Activated CD8-positive, alpha-beta memory T cell treated with anti-CD3 and anti-CD28 coated beads, Interleukin-2, amount 50 U/mL, for 48 hours (primary cell): ENCODE measurements at regions not wholly inside any gene's neighbourhood (a gene's known extent, or its start where the extent isn't known, plus 50 kb on each side); places are given as distances from the start of the nearest gene placed in this dataset.

Experiments
- DNase-seq: peaks from one replicate; pipeline ENCODE4 v3.0.0-alpha.2; 2020

DNA sequence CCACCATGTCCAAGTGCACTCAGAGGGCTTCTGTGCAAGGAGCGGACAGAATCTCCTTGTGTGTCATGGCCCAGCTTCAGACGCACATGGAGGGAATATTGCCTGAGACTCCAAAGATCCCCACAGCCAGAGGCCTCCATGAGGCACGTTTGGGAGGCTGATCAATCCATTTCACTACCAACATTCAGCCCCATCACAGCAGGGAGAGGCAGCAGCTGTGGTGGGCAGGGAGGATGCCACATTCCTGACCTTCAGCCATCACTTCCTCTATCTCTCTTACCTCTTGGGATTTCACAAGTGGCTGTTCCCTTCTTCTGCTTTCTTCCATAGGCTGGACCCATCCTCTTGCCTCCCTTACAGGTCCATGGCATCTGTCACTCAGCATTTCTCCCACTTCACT is 82.4 kb upstream of the MBNL2 start:
- no peak for DNase-seq

DNA sequence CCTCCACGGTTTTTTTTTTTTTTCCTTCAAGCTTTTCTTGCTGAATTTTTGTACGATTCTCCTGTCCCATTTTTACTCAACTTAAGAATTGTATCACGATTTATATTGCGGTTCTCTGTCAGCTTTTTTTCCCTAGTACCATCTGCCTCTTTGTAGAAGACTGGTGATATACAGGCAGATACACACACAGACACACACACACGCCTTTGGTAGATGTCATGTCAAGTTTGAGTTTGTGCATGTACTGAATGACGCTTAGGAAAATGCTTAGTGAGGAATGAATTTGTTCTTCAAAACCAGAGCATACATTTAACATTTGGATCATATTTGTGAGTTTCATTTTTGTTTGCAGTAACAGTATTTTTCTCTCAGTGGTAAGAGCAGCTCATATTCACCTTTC is 82.0 kb upstream of the MBNL2 start:
- DNase-seq = no peak

DNA sequence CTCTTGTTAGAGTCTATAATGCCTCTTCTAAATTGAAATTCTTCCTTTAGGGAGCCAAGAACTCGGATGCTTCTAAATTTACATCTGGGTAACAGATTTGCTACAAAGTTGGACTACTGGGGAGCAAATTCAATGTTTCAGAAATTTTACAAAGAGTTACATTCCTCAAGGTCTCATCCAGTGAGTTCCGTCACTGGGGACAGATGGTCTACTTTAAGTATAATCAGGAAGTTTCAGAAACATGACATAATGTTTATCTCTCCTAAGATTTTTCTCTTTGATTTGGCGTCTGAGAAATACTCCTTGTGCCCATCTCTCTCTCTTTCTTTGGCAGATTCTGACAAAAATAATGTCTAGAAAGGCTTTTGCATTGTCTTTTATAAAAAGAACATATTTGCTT is 81.5 kb upstream of the MBNL2 start:
- DNase-seq = no peak

DNA sequence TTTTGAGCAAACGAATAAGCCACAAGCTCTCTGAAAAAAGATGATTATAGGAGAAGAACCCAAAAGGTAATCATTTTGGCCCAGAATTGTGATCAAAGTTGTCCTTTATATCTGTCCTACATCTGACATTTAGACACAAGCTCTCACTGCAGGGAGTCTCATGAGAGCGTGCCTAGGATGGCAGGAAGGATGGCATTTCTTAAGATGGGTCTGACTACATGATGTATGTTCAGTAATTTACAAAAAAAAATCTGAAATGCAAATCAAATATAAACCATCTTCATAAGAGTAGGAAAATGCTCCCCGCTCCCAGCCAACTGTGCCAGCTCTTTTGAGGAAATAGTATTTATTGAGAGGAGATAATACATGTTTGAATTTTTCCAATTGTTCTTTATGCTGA is 81.0 kb upstream of the MBNL2 start:
- DNase-seq = no peak

DNA sequence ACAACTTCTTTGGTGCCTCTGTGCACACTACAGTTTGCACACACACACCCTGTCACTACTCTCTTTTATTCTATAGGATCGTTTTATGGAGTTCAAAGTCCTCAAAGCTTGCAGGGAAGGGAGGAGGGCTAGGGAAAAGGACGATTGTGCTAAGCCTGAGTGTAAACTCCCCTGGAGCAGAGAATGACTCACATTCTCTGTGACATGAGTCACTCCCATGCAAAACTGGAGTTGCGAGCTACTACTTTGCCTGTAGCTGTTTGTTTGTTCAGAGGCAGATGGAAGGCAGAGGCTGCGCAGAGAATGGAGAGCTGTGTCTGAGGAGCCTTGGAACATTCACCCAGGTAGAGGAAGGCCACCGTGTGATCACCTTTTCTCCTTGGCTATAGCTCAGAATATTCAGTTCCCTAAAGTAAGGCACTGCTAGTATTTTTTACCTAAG is 80.5 kb upstream of the MBNL2 start:
- DNase-seq = no peak

DNA sequence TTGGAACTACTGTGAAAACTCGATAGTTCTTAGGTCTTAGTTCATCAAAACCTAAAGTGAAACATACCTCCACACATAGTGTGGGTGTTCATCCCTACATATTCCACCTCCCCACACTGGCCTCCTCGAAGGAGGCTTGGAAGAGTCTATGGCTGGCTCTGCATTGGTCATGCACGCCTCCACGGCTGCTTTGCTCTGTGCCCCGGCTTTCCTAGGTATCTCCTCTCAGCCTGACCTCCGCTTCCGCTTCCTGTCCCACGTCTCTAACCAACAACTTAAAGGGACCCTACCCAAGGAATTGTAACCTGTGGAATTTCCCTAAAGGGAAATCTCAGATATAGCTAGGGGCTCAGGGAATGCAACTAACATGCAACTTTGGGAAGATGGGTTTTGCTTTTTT is 79.7 kb upstream of the MBNL2 start:
- no peak for DNase-seq

DNA sequence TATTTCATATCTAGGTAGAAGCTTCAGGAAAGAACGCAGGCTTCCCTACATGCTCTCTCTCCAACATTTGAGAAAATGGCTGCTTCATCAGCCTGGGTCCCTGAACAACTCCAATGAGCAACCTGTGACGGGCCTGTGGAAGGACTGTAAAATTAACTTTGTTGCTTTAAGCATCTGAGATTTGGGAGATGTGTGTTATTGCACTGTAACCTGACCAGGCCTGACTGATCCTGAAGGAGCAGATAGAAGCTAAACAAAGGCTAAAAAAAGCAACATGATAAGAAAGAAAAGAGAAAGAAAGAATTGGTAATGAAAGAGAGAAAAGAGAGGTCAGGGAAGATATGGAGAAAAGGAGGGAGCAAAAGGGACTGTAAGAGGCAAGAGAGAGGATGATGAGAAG is 77.1 kb upstream of the MBNL2 start:
- DNase-seq = no peak

DNA sequence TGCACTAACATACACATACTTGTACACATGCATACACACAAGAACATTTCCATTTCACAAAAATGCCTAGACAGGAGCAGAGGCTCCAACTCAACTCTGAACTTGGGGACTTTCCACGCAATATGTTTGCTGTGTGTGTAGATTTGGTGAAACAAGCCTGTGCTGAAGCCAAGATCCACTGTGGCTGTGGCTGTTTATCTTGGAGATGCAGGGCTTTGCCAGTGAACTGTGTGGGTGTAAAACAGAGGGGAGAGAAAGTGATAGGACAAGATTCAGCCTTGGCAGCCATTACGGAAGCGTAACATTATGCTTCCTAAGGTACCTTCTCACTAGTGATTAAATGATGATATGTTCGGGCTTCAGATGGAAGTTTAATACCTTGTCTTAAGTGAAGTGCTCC is 73.2 kb upstream of the MBNL2 start:
- no peak for DNase-seq

DNA sequence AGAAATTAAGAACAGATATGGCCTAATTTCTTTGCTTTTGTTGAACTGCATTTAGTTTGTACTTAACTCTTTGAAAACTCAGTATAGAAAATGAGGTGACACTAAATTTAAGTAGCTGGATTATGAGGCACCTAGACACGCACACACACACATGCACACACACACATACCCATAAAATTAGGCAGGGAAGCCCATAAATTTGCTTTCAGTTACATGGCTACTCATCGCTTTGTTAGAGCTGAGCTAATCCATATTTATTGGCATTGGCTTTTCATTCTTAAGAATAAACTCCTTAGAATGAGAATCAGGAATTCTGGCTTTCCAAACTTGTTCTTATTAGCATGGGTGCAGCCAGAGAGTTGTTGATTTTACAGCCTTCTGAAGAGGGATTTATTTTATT is 61.7 kb upstream of the MBNL2 start:
- DNase-seq = no peak

DNA sequence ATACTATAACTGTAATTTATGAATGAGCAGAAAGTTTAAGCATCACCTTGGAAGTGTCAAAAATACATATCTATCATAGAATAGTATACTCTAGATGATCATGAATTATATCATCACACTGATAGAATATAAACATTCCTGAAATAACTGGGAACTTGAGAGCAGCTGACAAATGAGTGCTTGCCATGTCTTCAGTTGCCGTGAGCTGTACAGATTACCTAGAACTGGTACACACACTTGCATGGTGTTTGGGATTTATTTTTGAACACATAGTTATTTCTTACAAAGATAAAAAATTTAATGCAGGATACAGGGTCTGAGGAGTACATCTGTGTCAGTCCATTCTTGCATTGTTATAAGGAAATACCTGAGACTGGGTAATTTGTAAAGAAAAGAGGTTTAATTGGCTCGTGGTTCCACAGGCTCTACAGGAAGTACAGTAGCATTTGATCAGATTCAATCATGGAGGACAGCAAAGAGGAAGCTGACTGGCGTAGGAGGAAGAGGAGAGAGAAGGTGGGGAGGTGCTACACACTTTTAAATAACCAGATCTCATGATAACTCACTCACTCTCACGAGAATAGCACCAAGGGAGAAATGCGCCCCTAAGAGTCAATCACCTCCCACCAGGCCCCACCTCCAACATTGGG is 60.4 kb upstream of the MBNL2 start:
- DNase-seq = no peak

DNA sequence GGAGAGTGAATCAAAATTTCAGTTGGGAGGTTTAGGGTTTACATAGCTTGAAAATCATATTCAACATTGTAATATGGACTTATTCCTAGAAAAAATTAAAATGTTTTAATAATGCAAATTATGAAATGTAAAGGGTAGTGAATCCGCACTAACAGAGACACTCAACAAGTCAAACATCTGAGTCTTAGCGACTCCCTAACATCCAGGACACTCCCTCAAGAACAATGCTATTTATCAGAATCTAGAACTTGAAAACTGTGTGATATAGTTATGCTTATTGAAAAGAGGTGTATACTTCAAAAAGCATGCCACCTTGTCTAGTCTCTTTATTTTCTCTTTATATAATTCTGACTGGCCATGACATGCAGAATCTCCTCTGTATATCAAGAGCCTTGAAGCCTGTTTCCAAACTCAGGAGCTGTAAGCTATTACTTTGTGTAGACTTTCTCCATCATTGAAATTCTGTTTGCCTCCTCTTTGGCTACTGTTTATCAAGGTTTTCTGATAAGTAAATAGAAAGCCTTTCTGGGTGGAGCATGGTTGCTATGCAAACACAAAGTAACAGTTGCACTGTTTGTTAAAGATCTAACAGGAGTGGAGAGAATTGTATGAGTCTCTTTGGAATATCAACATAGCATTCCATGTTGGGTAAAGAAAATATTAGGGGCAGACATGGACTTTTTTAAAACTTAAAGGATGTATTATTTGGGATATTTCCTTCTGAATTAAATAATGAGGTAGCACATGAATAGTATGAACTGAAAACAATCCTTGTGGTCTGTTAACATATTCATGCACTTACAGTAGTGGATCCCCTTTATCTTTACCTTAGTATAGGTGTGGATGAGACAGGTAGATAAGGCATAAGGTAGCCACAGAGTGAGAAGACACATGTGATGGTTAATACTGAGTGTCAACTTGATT is 56.4 kb upstream of the MBNL2 start:
- DNase-seq = no peak

DNA sequence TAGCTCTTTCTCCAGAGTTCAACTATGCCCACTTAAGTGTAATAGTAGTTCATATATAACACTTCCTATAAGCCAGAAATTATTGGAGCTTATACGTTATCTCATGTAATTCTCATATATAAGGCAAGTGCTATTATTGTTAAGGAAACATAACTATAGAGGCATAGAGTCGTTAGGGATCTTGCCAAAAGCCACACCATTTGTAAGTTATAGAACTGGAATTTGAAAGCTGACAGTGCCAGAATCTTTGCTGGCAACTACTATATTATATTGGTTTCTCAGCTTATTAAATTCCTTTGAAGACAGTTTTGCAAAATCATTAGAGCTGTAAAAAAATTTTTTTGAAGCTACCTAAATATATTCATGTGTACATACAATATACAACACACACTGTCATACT is 51.0 kb upstream of the MBNL2 start:
- DNase-seq = no peak
